ENCODE measurements at regions not wholly inside any gene's neighbourhood (a gene's known extent, or its start where the extent isn't known, plus 50 kb on each side); places are given as distances from the start of the nearest gene placed in this dataset.

- no peak for DNase-seq (ENCODE audit: low read depth in 2 of 2)
Observed at GRCh38 chr11:104256525-104256924, 92.6 kb upstream of the PDGFD start.

GRCh38 chr11:104254347-104254746 lies 90.4 kb upstream of the PDGFD start:
- peak in 1 of 2 experiments; percentile 0 for DNase-seq (ENCODE audit: low read depth in 2 of 2)

- DNase-seq (ENCODE audit: low read depth in 2 of 2), result no peak
Observed at GRCh38 chr11:104246590-104246989, 82.6 kb upstream of the PDGFD start.

GRCh38 chr11:104238916-104239315 lies 75.0 kb upstream of the PDGFD start:
- DNase-seq (ENCODE audit: low read depth in 2 of 2), result no peak

GRCh38 chr11:104225047-104225446 lies 61.1 kb upstream of the PDGFD start:
- no peak for DNase-seq (ENCODE audit: low read depth in 2 of 2)

GRCh38 chr11:104222464-104222863 lies 58.5 kb upstream of the PDGFD start:
- no peak for DNase-seq (ENCODE audit: low read depth in 2 of 2)

- no peak for DNase-seq (ENCODE audit: low read depth in 2 of 2)
Observed at GRCh38 chr11:104221455-104221854, 57.5 kb upstream of the PDGFD start.

- DNase-seq (ENCODE audit: low read depth in 2 of 2), result no peak
Observed at GRCh38 chr11:104219096-104219495, 55.1 kb upstream of the PDGFD start.

- DNase-seq (ENCODE audit: low read depth in 2 of 2), result no peak
Observed at GRCh38 chr11:104214517-104214916, 50.6 kb upstream of the PDGFD start.
